Naive thymus-derived CD4-positive, alpha-beta T cell (primary cell): ENCODE measurements at regions not wholly inside any gene's neighbourhood (a gene's known extent, or its start where the extent isn't known, plus 50 kb on each side); places are given as distances from the start of the nearest gene placed in this dataset.

ENCODE experiments used
- ATAC-seq: fragments of 150-1000 bp; cut with Tn5 transposase; 2 replicates; pipeline ENCODE4 v1.10.0; 2021; ENCODE audit warnings: mild to moderate bottlenecking, moderate library complexity
- CTCF ChIA-PET: fragments of 350-600 bp; sonication (Branson Sonifier 250); formaldehyde crosslinking; loops from one replicate; lab custom pipeline; 2021; ENCODE audit warnings: antibody characterized with exemption; lab: Charles Lee
- POLR2A ChIA-PET: fragments of 350-600 bp; sonication (Branson Sonifier 250); formaldehyde crosslinking; loops from one replicate; lab custom pipeline; 2021; ENCODE audit warnings: antibody characterized with exemption, inconsistent platforms; lab: Charles Lee
- DNase-seq, 9 donors: peaks; one replicate each; pipeline versions ENCODE4 v3.0.0 to v3.0.0-alpha.2; 2020 to 2022; ENCODE audit warnings: mixed read lengths in 1 of 9
- H3K27ac ChIP-seq: one replicate; pipeline ENCODE4 v1.7.0; 2013; ENCODE audit warnings: mild to moderate bottlenecking, low read depth, low read length, moderate library complexity
- H3K27me3 ChIP-seq, 2 donors: one replicate each; pipeline ENCODE4 v1.7.0; 2013; ENCODE audit warnings: low read length in 2 of 2, mild to moderate bottlenecking in 2 of 2, moderate library complexity in 2 of 2; ENCODE audit not compliant: control insufficient read depth in 2 of 2, insufficient read depth in 2 of 2
- H3K36me3 ChIP-seq, 3 experiments: 1 replicate in 2 of 3; 2 replicates in 1 of 3; pipeline ENCODE4 v1.7.0; 2013; ENCODE audit warnings: low read length in 3 of 3, mild to moderate bottlenecking in 3 of 3, moderate library complexity in 1 of 3; ENCODE audit not compliant: insufficient read depth in 3 of 3, control insufficient read depth in 2 of 3
- H3K4me1 ChIP-seq, 2 donors: one replicate each; pipeline ENCODE4 v1.7.0; 2013; ENCODE audit warnings: low read length in 2 of 2, mild to moderate bottlenecking in 2 of 2, moderate library complexity in 1 of 2; ENCODE audit not compliant: control insufficient read depth in 2 of 2, insufficient read depth in 2 of 2
- H3K4me3 ChIP-seq: 2 replicates; pipeline ENCODE4 v1.7.0; 2013; ENCODE audit warnings: mild to moderate bottlenecking, low read length
- H3K9me3 ChIP-seq, 3 experiments: 1 replicate in 2 of 3; 2 replicates in 1 of 3; pipeline ENCODE4 v1.7.0; 2013; ENCODE audit warnings: low read length in 3 of 3; ENCODE audit not compliant: control insufficient read depth in 2 of 3
- H3K27ac Mint-ChIP-seq, 9 donors: one replicate each; pipeline ENCODE4 v1.8.0; 2020 to 2022; ENCODE audit warnings: mixed read lengths in 9 of 9, mild to moderate bottlenecking in 8 of 9, moderate library complexity in 5 of 9, inconsistent platforms in 2 of 9
- H3K27me3 Mint-ChIP-seq, 5 donors: one replicate each; pipeline ENCODE4 v1.8.0; 2021 to 2022; ENCODE audit warnings: mixed read lengths in 5 of 5, mild to moderate bottlenecking in 1 of 5
- H3K36me3 Mint-ChIP-seq, 5 donors: one replicate each; pipeline ENCODE4 v1.8.0; 2020 to 2022; ENCODE audit warnings: mixed read lengths in 5 of 5, mild to moderate bottlenecking in 3 of 5, inconsistent platforms in 1 of 5
- H3K4me1 Mint-ChIP-seq, 7 donors: one replicate each; pipeline ENCODE4 v1.8.0; 2020 to 2022; ENCODE audit warnings: mixed read lengths in 7 of 7, mild to moderate bottlenecking in 3 of 7, inconsistent platforms in 1 of 7
- H3K4me3 Mint-ChIP-seq, 10 donors: one replicate each; pipeline ENCODE4 v1.8.0; 2020 to 2022; ENCODE audit warnings: mild to moderate bottlenecking in 10 of 10, mixed read lengths in 10 of 10, moderate library complexity in 6 of 10, inconsistent platforms in 2 of 10
- H3K9me3 Mint-ChIP-seq, 11 donors: one replicate each; pipeline ENCODE4 v1.8.0; 2020 to 2022; ENCODE audit warnings: mixed read lengths in 11 of 11, mild to moderate bottlenecking in 4 of 11, inconsistent platforms in 1 of 11, moderate library complexity in 1 of 11
- intact Hi-C, 2 donors: fragments of 100-400 bp; cut with micrococcal nuclease; formaldehyde crosslinking; loops; one replicate each; pipeline ENCODE4 v1.15.1; 2023

DNA sequence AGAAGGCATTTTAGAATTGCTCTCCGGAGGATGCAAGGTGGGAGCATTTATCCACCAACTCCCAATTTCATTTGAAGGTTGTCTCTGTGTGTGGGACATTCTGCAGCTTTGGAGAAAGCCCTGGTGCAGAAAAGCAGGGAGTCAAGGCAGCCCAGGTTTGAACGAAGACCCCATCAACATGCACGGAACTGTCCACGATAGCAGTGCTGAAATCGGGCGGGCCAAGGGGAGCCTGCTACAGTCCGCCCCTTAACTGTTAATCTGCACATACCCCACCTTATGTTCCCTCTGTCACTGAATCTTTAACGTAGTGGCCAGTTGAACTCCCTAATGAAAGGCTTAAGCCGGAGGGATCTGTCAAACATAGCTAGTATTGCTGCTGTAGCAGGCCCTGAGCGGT, 68.8 kb upstream of the C1orf174 start:
- Mint-ChIP-seq H3K4me1 (no peaks in the 10 kb centered on the region), H3K36me3 (no peaks in the 10 kb centered on the region), H3K9me3 (peaks cover 0 to 7% (median 2%) of the 10 kb centered on the region in 11 donors), H3K27ac (no peak overlapping the region), H3K27me3 (peaks cover 0 to 47% (median 29%) of the 10 kb centered on the region in 5 donors), H3K4me3 (no peak overlapping the region)
- DNase-seq (no peak), ATAC-seq (no peak)
- Histone ChIP-seq H3K4me1 (no peaks in the 10 kb centered on the region), H3K4me3 (no peak overlapping the region), H3K36me3 (no peaks in the 10 kb centered on the region), H3K27me3 (no peaks in the 10 kb centered on the region), H3K9me3 (no peaks in the 10 kb centered on the region), H3K27ac (no peak overlapping the region)
- ChIA-PET CTCF (no interaction called here), POLR2A (no interaction called here)
- intact Hi-C loops = no loop called here

- peaks cover 0 to 52% (median 29%) of the 10 kb centered on the region in 5 donors for H3K27me3 Mint-ChIP-seq
- no peak for DNase-seq
- CTCF ChIA-PET = no interaction called here
- H3K4me3 ChIP-seq = no peak overlapping the region
- H3K4me1 ChIP-seq = no peaks in the 10 kb centered on the region
- no peak overlapping the region for H3K4me3 Mint-ChIP-seq
- H3K36me3 ChIP-seq = no peaks in the 10 kb centered on the region
- POLR2A ChIA-PET = no interaction called here
- no peak overlapping the region for H3K27ac ChIP-seq
- H3K27ac Mint-ChIP-seq = no peak overlapping the region
- intact Hi-C loops = no loop called here
- H3K4me1 Mint-ChIP-seq = peaks cover 0 to 1% (median 0%) of the 10 kb centered on the region in 7 donors
- no peak for ATAC-seq
- peaks cover 0 to 7% (median 1%) of the 10 kb centered on the region in 11 donors for H3K9me3 Mint-ChIP-seq
- no peaks in the 10 kb centered on the region for H3K27me3 ChIP-seq
- H3K36me3 Mint-ChIP-seq = no peaks in the 10 kb centered on the region
- no peaks in the 10 kb centered on the region for H3K9me3 ChIP-seq
Measured at GRCh38 chr1:3971981-3972380, 71.9 kb upstream of the C1orf174 start.

DNA sequence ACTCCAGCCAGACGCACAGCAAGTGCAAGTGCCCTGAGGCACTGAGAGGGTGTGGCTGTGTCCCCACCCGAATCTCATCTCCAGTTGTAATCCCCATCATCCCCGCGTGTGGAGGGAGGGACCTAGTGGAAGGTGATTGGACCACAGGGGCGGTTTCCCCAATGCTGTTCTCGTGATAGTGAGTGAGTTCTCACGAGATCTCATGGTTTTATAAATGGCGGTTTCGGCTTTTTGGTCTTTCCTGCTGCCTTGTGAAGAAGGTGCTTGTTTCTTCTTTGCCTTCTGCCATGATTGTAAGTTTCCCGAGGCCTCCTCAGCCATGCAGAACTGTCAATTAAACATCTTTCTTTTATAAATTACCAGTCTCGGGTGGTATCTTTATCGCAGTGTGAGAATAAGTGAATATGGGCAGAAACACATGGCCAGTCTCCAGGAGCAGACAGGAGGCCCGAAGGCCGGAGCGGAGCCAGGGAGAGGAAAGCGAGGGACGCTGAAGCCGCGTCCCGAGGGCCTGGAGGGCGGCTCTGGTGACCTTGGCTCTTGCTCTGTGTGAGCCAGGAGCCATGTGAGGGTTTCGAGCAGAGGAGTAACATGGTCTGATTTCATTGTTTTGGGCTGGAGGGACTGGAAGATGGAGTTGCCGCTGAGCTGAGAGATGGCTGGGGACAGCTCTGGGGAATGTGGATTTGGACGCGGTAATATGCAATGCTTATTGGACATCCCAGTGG, 76.0 kb upstream of the C1orf174 start:
- ChIA-PET POLR2A (no interaction called here), CTCF (no interaction called here)
- Mint-ChIP-seq H3K9me3 (peaks cover 0 to 4% (median 0%) of the 10 kb centered on the region in 11 donors), H3K4me1 (peaks cover 0 to 1% (median 0%) of the 10 kb centered on the region in 7 donors), H3K4me3 (no peak overlapping the region), H3K27ac (no peak overlapping the region), H3K27me3 (peaks cover 0 to 30% (median 17%) of the 10 kb centered on the region in 5 donors), H3K36me3 (no peaks in the 10 kb centered on the region)
- Histone ChIP-seq H3K4me3 (no peak overlapping the region), H3K9me3 (no peaks in the 10 kb centered on the region), H3K36me3 (no peaks in the 10 kb centered on the region), H3K4me1 (no peaks in the 10 kb centered on the region), H3K27ac (no peak overlapping the region), H3K27me3 (no peaks in the 10 kb centered on the region)
- ATAC-seq = no peak
- intact Hi-C loops = no loop called here
- DNase-seq = no peak

- H3K4me3 ChIP-seq = no peak overlapping the region
- H3K36me3 ChIP-seq = no peaks in the 10 kb centered on the region
- H3K27me3 Mint-ChIP-seq = peaks cover 0 to 31% (median 17%) of the 10 kb centered on the region in 5 donors
- H3K4me1 ChIP-seq = no peaks in the 10 kb centered on the region
- H3K27ac ChIP-seq = no peak overlapping the region
- H3K4me3 Mint-ChIP-seq = no peak overlapping the region
- peaks cover 0 to 1% (median 0%) of the 10 kb centered on the region in 7 donors for H3K4me1 Mint-ChIP-seq
- H3K27me3 ChIP-seq = no peaks in the 10 kb centered on the region
- H3K9me3 ChIP-seq = no peaks in the 10 kb centered on the region
- peaks cover 0 to 4% (median 0%) of the 10 kb centered on the region in 11 donors for H3K9me3 Mint-ChIP-seq
- DNase-seq (no peak), ATAC-seq (no peak)
- CTCF ChIA-PET = no interaction called here
- H3K27ac Mint-ChIP-seq = no peak overlapping the region
- POLR2A ChIA-PET = no interaction called here
- intact Hi-C loops = no loop called here
- no peaks in the 10 kb centered on the region for H3K36me3 Mint-ChIP-seq
Measured at GRCh38 chr1:3976821-3977220, 76.7 kb upstream of the C1orf174 start.

- H3K4me1 Mint-ChIP-seq = peaks cover 0 to 1% (median 0%) of the 10 kb centered on the region in 7 donors
- H3K27ac Mint-ChIP-seq = no peak overlapping the region
- no peaks in the 10 kb centered on the region for H3K4me1 ChIP-seq
- ChIA-PET POLR2A (no interaction called here), CTCF (no interaction called here)
- peaks cover 0 to 31% (median 25%) of the 10 kb centered on the region in 5 donors for H3K27me3 Mint-ChIP-seq
- no peak overlapping the region for H3K4me3 Mint-ChIP-seq
- DNase-seq (no peak), ATAC-seq (no peak)
- no peaks in the 10 kb centered on the region for H3K36me3 ChIP-seq
- H3K9me3 Mint-ChIP-seq = peaks cover 0 to 4% (median 0%) of the 10 kb centered on the region in 11 donors
- H3K9me3 ChIP-seq = no peaks in the 10 kb centered on the region
- intact Hi-C loops = loop anchor here in 1 of 2 donors (2.0 kb wide), 1 partner anchor 36 kb away; no protein-coding TSS in a partner anchor
- H3K36me3 Mint-ChIP-seq = no peaks in the 10 kb centered on the region
- H3K27me3 ChIP-seq = no peaks in the 10 kb centered on the region
- no peak overlapping the region for H3K4me3 ChIP-seq
- H3K27ac ChIP-seq = no peak overlapping the region
Measured at GRCh38 chr1:3978196-3978989, 78.3 kb upstream of the C1orf174 start.

GRCh38 chr1:3978990-3979325, 78.9 kb upstream of the C1orf174 start:
- H3K27ac Mint-ChIP-seq = no peak overlapping the region
- H3K36me3 Mint-ChIP-seq = no peaks in the 10 kb centered on the region
- intact Hi-C loops = loop anchor here in 1 of 2 donors (2.0 kb wide), 1 partner anchor 36 kb away; no protein-coding TSS in a partner anchor
- Histone ChIP-seq H3K27ac (no peak overlapping the region), H3K9me3 (no peaks in the 10 kb centered on the region), H3K4me1 (no peaks in the 10 kb centered on the region), H3K27me3 (no peaks in the 10 kb centered on the region), H3K36me3 (no peaks in the 10 kb centered on the region), H3K4me3 (no peak overlapping the region)
- peaks cover 0 to 4% (median 0%) of the 10 kb centered on the region in 11 donors for H3K9me3 Mint-ChIP-seq
- no peak overlapping the region for H3K4me3 Mint-ChIP-seq
- peaks cover 0 to 31% (median 23%) of the 10 kb centered on the region in 5 donors for H3K27me3 Mint-ChIP-seq
- no peak for ATAC-seq
- no peak for DNase-seq
- ChIA-PET CTCF (no interaction called here), POLR2A (no interaction called here)
- peaks cover 0 to 1% (median 0%) of the 10 kb centered on the region in 7 donors for H3K4me1 Mint-ChIP-seq
